ENCODE measurements at regions not wholly inside any gene's neighbourhood (a gene's known extent, or its start where the extent isn't known, plus 50 kb on each side); places are given as distances from the start of the nearest gene placed in this dataset.
"Not testable (repeated sequence)": the region's sequence is repeated elsewhere in the genome, so short reads cannot be mapped to it uniquely, and the experiment has no call there.

DNA sequence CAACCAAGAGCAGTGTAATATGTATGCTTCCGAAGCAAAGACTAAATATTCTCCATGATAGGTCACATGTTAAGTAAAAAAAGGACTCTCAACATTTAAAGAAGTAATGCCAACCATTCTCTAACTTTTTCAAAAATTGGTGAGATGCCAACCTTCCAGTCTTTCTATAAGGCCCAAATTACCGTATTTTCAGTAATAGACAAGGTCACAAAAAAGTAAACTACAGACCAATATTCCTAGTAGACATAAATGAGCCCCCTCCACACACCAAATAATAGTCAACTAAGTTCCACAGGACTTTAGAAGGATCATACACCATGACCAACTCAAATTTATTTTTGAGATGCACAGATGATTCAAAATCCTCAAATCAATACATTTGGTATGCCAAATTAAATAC lies 867.4 kb downstream of the TMEM121 start:
- Histone ChIP-seq H3K9me3 (no peaks in the 10 kb centered on the region), H3K4me3 (no peak overlapping the region), H3K27me3 (ENCODE audit: low read depth) (peaks cover 13% of the 10 kb centered on the region), H3K27ac (no peak overlapping the region), H3K36me3 (no peaks in the 10 kb centered on the region), H3K4me1 (no peaks in the 10 kb centered on the region)
- DNase-seq (no peak), ATAC-seq (no peak)
- intact Hi-C loops (cut with DNase I), result no loop called here
- TF ChIP-seq, protein P1, sequence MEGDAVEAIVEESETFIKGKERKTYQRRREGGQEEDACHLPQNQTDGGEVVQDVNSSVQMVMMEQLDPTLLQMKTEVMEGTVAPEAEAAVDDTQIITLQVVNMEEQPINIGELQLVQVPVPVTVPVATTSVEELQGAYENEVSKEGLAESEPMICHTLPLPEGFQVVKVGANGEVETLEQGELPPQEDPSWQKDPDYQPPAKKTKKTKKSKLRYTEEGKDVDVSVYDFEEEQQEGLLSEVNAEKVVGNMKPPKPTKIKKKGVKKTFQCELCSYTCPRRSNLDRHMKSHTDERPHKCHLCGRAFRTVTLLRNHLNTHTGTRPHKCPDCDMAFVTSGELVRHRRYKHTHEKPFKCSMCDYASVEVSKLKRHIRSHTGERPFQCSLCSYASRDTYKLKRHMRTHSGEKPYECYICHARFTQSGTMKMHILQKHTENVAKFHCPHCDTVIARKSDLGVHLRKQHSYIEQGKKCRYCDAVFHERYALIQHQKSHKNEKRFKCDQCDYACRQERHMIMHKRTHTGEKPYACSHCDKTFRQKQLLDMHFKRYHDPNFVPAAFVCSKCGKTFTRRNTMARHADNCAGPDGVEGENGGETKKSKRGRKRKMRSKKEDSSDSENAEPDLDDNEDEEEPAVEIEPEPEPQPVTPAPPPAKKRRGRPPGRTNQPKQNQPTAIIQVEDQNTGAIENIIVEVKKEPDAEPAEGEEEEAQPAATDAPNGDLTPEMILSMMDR (IDR thresholded peaks at IDR 0.05), result no peak

DNA sequence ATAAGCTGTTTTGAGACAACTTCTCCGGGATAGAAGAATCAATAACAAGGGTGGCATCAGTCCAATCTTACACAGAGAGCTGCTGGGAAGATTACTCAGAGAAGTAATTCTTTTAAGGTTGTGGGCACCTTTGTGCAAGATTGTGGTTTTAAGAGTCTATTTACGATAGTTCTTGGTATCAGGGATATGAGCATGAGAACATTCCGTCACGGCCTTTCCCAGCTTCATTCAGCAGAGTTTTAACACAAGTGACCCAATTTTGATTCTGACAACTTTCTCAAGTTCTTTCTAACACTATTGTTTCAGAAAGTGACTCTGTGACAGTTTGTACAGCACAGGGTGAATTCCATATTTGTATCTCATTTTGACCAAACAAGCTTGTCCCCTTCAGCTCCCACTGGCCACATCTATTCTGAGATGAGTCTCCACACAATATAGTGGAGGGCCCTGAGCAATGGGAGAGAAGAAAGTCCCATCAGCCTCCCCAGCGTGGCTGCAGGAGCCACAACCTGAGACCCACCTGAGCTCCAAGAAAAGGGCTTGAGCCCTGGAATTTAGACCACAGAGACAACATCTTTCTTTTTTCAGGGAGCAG lies 869.2 kb downstream of the TMEM121 start:
- H3K4me1 ChIP-seq, result no peaks in the 10 kb centered on the region
- H3K27ac ChIP-seq, result no peak overlapping the region
- intact Hi-C loops (cut with DNase I), result no loop called here
- ATAC-seq (no peak), DNase-seq (no peak)
- peaks cover 13% of the 10 kb centered on the region for H3K27me3 ChIP-seq (ENCODE audit: low read depth)
- H3K9me3 ChIP-seq, result no peaks in the 10 kb centered on the region
- TF ChIP-seq, protein P1 (IDR thresholded peaks at IDR 0.05), result no peak
- H3K4me3 ChIP-seq, result no peak overlapping the region
- H3K36me3 ChIP-seq, result no peaks in the 10 kb centered on the region

DNA sequence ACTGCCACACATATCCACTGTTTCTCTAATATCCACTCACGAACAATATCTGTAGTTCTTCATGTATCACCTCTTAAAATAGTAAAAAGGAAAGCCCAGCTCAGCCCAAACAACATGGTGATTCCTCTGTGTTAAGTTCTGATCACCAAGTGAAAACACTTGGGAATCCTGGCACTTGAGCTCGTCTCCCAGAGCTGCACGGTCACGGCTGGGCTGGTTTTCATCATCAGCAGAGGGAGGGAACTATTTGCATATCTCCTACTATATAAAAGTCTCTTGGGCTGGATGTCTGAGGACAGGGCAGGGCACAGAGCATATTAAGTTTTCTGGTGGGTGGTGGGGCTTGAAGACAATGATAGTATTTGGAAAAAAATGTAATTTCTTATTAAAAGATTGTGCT lies 870.6 kb downstream of the TMEM121 start:
- ATAC-seq, result no peak
- intact Hi-C loops (cut with DNase I), result no loop called here

DNA sequence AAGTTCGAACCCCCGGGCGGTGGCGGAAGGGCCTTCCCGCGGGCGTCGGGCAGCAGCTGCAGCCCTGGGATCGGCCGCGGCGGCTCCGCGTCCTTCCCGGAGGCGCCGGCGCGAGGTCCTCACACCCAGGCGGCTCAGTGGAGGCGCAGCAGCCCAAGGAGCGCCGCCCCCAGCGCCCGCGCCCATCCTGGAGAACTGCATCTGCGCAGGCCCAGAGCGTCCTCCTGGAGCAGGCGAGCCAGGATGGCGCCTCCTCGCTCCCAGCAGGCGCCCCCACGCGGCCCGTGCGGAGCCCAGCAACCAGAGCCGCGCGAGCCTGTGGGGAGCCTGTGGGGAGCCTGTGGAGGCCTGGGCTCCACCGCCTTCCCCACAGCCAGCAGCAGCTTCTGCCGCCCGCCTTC lies 872.5 kb downstream of the TMEM121 start:
- ATAC-seq; intact Hi-C loops (cut with DNase I): not testable (repeated sequence)

More for the DNA sequence above, 870.6 kb downstream of the TMEM121 start:
- TF ChIP-seq, protein P1 (IDR thresholded peaks at IDR 0.05), result no peak
- no peaks in the 10 kb centered on the region for H3K4me1 ChIP-seq
- H3K27me3 ChIP-seq (ENCODE audit: low read depth), result peaks cover 9% of the 10 kb centered on the region
- no peak overlapping the region for H3K4me3 ChIP-seq
- DNase-seq, result no peak
- H3K27ac ChIP-seq, result no peak overlapping the region
- H3K36me3 ChIP-seq, result no peaks in the 10 kb centered on the region
- H3K9me3 ChIP-seq, result no peaks in the 10 kb centered on the region

DNA sequence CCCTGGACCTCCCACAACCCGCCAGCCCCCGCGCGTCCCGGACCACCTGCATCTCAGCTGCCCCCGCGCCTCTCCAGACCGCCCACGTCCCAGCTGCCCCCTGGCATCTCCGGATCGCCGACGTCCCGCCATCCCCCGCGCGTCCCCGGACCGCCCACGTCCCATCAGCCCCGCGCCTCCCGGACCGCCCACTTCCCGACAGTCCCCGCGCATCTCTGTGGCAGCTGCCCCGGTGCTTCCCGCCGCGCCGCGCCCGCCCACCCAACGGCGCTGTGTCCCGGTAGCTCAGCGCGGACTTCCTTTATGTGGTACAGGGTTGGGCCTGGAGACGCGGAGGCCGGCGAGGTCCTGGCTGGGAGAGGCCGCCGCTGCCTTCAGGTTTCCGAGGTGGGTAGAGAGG lies 874.9 kb downstream of the TMEM121 start:
- H3K27ac ChIP-seq; DNase-seq; H3K4me3 ChIP-seq; H3K36me3 ChIP-seq; intact Hi-C loops (cut with DNase I); H3K9me3 ChIP-seq; H3K4me1 ChIP-seq; H3K27me3 ChIP-seq (ENCODE audit: low read depth): not testable (repeated sequence)
- ATAC-seq, result peak; percentile 14 to 21

More for the DNA sequence above, 872.5 kb downstream of the TMEM121 start:
- not testable (repeated sequence) for H3K27me3 ChIP-seq (ENCODE audit: low read depth); H3K36me3 ChIP-seq; DNase-seq; H3K4me1 ChIP-seq; H3K27ac ChIP-seq; H3K4me3 ChIP-seq; H3K9me3 ChIP-seq

DNA sequence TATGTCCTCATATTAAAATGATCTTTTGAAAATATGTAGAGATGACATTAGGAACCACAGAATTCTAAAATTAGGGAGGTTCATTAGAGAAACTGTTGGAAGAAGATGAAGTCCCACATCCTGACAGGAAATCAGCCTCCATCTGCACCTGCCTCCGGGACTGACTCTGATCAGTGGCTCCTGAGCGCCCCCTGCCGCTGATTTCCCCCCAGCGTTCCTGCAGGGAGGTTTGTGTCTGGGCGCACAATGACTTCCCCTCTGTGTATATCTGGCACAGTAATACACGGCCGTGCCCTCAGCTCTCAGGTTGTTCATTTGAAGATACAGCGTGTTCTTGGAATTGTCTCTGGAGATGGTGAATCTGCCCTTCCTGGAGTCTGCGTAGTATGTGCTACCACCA lies 883.8 kb downstream of the TMEM121 start:
- DNase-seq; H3K9me3 ChIP-seq; ATAC-seq; H3K27me3 ChIP-seq (ENCODE audit: low read depth); H3K36me3 ChIP-seq; intact Hi-C loops (cut with DNase I); H3K4me3 ChIP-seq; H3K4me1 ChIP-seq; H3K27ac ChIP-seq: not testable (repeated sequence)
- TF ChIP-seq, protein P1 (IDR thresholded peaks at IDR 0.05), result peak; percentile 18

Measured in lower lobe of right lung (tissue), 2 donors.